NCI-H460 (cell line): ENCODE measurements at regions not wholly inside any gene's neighbourhood (a gene's known extent, or its start where the extent isn't known, plus 50 kb on each side); places are given as distances from the start of the nearest gene placed in this dataset.
"Not testable (repeated sequence)": the region's sequence is repeated elsewhere in the genome, so short reads cannot be mapped to it uniquely, and the experiment has no call there.

Source experiments
- DNase-seq: peaks from one replicate; pipeline ENCODE4 v3.0.0-alpha.2; 2016; ENCODE audit warnings: low read depth; ENCODE audit errors: extremely low read depth

DNA sequence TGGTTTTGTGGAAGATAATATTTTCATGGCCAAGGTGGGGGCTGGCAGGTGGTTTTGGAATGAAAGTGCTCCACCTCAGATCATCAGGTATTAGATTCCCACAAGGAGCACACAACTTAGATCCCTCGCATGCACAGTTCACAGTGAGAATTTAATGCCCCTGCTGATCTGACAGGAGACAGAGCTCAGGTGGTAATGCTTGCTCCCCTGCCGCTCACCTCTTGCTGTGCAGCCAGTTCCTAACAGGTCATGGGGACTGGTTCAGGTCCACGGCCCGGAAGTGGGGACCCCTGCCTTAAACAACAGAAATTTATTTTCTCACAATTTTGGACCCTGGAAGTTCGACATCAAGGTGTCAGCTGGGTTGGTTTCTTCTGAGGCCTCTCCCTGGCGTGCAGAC is 668.7 kb upstream of the ZNF608 start:
- DNase-seq, result no peak

DNA sequence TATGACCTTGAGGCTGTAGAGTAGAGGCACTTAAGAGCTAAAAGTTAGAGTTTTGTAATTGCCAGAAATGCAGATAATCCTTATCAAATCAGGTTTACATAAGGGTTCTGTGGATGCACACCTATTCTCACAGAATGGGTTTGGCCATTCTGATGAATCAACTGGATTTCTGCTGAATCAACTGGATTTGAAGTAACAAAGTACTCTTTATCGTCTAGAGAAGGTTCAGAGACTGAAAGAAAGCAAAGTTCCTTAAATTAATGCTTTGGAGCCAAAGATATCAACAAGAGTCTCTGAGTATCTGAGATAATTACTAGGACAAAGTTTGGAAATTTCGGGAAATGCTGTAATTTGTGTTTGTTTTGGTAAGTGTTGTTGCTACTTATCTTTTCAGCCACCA is 669.6 kb upstream of the ZNF608 start:
- DNase-seq, result no peak

DNA sequence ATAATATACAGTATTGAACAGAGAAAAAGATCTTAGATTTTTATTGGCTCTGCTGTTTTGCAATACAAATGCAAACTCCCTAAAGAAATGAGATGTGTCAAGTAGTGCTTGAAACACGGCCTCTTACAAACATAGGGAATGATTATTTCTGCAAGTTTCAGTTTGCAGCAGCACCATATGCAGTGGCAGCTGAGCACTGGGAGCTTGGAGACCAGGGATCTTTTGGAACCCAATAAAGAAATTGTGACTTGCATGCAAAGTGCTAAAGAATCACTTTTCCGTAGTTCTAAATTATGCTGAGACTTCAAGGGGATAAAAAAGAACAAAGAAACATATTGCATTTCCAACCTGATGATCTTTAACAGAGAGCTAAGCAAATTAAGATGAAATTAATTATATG is 674.6 kb upstream of the ZNF608 start:
- DNase-seq, result no peak

DNA sequence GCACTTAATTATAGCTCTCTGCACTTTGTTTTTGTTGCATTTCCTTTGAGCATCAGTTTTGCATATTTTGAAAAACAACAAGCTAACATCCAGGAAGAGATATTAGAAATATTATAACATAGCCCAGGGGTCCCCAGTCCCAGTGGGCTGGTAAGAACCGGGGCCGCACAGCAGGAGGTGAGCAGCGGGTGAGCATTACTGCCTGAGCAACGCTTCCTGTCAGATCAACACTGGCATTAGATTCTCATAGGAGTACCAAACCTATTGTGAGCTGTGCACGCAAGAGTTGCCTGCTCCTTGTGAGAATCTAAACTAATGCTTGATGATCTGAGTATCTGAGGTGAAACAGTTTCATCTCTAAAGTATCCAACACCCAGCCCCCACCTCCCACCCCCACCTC is 675.9 kb upstream of the ZNF608 start:
- no peak for DNase-seq

DNA sequence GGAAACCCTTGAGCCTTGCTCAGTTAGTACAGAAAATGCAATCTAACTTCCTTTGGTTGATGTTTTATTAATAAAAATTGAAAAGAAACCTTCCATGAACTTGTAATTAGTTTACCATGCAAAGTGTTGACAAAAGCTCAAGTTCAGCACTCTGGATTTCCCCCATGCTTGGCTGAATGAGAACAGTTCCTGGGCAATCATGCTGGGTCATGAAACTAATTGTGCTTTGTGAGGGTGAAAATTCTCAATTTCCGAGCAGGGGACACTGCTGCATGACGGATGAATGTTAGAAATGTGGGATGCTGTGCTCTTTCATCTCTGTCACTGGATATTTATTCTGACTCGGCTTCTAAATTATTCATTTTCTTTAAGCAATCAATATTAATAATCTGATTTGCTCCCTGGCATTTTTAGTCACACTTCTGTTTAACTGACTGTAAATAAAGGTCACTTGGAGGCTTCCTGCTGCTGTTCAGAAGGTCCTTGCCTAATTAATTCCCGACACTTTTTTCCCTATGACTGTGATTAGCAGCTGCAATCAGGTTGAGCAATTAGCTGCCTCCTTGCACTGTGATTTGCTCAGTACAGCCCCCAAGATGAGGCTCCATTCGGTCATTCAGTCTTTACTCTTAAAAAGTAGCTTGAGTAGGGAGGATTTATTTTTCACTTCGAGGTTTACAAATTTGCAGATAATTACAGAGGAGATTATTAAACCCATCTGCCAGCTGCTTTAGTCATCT is 678.1 kb upstream of the ZNF608 start:
- DNase-seq, result no peak

DNA sequence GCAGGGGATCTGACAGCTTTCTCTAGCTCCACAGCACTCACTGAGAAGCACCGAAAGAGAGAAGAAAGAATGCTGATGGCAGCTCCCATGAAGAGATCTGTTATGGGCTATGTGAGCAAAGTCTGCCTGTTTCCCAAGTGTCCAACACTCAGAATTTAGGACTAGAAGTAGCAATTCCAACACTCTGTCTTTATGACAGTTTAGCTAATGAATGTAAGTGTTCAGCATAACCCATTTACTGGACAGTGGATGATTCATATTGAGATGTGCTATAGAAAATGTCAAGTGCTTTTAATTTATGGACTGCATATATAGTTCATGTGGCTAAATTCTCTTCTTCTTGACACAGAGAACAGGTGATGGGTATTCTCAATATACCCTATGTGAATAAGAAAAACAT is 683.1 kb upstream of the ZNF608 start:
- DNase-seq, result no peak

DNA sequence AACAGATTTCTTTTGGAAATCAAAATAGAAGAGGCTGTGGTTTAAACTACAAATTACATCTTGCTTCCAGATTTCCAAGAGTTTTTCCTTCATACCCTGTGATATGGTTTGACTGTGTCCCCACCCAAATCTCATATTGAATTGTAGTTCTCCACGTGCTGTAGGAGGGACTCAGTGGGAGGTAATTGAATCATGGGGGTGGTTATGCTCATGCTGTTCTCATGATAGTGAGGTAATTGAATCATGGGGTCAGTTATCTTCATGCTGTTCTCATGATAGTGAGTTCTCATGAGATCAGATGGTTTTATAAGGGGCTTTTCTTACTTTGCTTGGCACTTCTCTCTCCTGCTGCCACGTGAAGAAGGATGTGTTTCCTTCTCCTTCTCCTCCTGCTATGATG is 687.0 kb upstream of the ZNF608 start:
- DNase-seq, result no peak

DNA sequence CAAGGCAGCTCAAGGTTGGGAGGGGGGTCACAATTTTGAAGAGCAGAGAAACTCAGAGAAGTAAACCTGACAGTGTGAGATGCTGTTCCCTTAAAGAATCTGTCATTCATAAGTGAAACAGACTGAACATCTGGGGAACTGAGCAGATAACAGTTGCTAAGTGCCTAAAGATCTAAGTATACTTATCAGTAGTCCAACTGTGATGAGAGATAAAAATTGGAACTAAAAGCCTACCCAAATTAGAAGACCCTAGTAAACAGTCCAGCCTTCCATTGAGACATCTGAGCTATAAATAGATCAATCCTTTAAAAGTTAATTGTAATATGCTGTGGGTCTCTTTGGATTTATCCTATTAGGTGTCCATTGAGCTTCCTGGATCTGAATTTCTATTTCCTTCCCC is 692.8 kb upstream of the ZNF608 start:
- no peak for DNase-seq

DNA sequence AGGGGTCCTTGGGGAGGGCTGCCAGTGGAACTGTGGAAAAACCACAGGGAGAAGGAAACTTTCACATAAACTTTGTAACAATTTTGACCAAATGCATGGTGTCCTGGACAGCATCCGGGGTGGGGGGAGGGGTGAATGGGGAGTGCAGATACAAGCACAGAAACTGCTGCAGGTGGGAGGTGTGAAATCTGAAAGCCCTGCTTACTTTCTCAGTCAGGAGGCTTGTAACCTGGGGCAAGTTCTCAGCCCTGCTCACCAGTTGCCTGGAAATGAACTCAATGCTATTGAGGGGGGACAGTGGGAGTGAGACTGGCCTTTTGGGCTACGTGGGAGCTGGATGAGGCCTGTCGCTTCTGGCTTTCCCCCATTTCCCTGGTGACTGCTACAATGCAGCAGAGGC is 694.5 kb upstream of the ZNF608 start:
- no peak for DNase-seq

DNA sequence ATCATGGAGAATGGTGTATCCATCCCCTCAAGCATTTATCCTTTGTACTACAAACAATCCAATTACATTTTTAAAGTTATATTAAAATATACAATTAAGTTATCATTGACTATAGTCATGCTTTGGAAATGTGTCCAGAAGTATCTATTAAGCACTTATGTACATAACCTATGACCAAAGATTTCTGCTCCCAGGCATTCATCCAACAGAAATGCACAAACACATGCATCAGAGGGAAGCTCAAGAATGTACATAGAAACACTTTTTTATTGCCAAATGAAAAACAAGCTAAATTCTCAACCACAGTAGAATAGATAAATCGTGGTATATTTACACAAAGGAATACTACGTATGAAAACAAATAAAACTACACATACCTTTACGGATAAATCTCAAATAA is 700.5 kb upstream of the ZNF608 start:
- no peak for DNase-seq

DNA sequence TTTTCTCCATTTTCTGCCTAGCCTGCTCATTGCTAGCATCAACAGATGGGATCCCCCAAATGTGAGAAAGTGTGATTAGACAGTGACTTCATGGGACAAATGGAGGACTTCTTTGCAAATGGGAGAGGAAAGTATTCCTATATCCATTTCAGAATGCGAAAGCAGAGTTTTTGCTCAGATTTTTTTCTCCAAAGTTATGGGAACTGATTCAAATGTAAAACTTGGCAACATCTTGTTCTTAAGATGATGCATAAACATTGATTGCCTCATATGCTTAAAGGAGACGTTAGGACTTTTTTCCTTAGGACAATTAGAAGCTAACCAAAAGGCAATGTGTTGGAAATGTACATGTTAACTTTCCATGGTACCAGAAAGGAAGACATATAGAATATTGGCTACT is 704.3 kb upstream of the ZNF608 start:
- no peak for DNase-seq

DNA sequence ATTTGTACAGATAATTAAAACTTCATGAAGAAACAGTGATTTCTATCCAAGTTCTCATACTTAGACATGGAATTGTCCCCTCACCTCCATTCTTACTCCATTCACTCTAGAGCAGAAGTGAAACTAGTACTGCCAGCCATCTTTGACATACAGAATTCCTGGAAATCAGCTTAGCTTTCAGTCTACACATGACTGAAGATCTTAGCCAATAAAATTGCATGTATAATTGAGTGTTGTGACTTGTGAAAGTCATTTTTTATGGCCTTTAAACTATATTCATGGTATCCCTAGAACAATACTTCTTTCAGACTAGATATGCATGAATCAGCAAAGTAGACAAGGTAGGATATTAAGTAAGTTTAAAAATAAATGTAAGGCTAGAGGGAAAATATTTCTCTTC is 705.2 kb upstream of the ZNF608 start:
- DNase-seq, result no peak

DNA sequence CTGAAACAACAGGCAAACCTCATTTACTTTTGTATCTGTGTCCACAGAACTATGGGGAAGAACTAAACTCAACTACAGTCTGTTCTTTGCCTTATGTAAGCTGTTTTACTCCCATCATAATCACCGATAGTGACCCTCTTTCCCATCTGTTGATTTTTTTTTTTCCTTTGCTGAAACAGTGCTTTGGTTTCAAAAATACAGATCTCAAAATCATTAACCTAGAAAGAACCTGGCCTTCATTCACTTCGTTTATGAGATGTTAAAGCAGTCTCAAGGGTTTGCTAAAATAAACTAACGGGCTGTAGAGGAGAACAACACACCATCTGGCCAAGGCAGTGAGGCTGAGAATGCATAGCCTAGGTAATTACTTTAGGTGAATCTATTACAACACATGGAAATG is 706.6 kb upstream of the ZNF608 start:
- DNase-seq, result no peak

DNA sequence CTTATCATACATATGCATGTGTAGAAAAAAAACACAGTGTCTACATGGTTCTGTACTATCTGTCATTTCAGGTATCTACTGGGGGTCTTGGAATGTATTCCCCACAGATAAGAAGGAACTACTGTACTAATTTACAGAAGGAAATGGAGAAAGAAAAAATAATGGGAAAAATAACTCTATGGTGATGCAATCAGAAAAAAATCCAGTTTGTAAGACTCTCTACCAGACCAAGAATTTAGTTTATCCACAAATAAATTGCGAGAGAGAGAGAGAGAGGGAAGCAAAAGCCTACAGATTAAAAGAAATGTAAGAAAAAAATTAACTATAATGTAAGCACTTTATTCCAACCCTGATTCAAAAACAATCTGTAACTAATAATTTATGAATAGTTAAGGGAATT is 708.6 kb upstream of the ZNF608 start:
- no peak for DNase-seq

DNA sequence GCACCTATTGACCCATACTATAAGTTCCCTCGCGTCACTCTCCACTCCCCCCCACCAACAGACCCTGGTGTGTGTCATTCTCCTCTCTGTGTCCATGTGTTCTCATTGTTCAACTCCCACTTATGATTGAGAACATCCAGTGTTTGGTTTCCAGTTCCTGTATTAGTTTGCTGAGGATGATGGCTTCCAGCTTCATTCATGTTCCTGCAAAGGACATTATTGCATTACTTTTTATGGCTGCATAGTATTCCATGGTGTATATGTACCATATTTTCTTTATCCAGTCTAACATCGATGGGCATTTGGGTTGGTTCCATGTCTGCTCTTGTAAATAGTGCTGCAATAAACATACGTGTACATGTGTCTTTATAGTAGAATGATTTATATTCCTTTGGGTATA is 709.6 kb upstream of the ZNF608 start:
- DNase-seq, result not testable (repeated sequence)

DNA sequence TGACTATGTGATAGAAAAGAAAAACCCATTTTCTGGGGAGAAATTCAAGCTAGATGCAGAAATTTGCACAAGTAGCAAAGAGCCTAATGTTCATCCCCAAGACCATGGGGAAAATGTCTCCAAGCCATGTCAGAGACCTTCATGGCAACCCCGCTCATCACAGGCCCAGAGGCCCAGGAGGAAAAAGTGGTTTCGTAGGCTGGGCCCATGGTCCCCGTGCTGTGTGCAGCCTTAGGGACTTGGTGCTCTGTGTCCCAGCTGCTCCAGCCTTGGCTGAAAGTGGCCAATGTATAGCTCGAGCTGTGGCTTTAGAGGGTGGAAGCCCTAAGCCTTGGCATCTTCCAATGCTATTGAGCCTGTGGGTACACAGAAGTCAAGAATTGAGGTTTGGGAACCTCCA is 711.2 kb upstream of the ZNF608 start:
- no peak for DNase-seq

DNA sequence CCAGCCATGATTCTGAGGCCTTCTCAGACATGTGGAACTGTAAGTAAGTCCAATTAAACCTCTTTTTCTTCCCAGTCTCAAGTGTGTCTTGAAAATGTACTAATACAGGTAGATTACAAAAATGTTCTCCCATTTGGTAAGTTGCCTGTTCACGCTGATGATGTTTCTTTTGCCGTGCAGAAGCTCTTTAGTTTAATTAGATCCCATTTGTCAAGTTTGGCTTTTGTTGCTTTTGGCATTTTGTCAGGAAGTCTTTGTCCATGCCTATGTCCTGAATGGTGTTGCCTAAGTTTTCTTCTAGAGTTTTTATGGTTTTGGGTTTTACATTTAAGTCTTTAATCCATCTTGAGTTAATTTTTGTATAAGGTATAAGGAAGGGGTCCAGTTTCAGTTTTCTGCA is 712.5 kb upstream of the ZNF608 start:
- not testable (repeated sequence) for DNase-seq

DNA sequence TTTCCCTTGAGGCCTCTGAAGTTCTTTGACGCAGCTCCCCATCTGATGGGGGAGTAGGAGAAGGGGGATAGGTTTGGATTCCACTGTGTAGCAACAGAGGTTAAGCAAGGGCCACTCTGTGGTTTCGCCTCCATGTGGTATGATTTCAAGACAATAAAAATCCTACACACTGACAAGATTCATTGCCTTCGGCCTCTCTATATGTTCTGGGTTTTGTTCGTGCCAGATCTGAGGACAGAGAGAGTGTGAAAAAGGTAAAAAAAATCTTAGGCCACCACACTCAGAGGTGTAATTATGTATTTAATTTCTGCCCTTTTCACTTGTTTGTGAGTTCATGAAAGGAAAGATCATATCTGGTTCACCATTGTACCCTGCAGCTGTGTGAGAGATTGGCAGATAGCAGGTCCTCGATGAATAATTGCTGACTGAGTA is 715.2 kb upstream of the ZNF608 start:
- no peak for DNase-seq

DNA sequence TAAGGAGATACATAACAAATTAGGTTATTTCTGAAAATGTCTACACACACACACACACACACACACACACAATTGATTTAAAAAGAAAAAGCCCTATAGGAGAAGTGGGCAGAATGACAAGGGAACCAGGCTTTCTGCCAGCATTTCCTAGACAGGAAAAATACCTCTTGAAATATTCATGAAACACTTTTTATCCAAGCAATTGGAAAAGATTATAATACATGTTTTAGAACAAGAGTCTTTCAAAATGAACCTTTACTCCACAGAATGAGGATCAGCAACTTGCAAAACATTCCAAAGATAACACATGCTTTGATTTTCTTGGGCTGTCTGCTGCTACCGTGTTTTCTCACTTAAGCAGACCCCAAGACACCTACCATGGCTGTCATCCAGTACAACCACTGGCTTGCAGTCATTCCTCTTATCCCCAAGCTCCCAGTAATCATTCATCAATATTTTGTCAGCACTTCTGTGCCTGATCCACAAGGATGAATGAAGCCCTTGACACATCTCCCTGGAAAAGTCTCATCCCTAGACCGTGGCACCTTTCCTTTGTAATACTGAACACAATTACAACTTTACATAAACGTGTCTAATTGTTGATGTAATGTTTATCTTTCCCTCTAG is 717.1 kb upstream of the ZNF608 start:
- DNase-seq, result no peak

DNA sequence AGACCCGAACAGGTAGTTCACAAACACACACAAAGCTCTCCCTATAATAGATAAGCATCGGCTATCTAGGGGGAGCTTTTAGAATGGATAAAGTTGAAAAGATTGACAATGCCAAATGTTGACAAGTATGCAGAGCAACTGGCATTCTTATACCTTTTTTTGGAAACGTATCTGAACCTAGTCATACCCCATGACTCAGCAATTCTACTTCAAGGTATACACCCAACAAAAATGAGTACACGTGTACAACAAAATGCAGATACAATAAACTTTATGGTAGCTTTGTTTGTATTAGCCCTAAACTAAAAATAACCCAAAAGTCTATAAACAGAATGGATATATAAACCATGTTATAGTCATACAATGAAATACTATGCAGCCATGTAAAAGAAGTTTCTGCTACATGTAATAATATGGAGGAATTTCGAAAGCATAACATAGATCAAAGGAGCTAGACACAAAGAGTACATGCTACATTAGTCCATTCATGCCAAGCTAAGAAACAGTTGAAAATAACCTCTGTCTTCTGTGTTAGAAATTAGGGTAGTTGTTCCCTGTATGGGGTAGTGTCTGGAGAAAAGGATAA is 718.5 kb upstream of the ZNF608 start:
- DNase-seq, result no peak

DNA sequence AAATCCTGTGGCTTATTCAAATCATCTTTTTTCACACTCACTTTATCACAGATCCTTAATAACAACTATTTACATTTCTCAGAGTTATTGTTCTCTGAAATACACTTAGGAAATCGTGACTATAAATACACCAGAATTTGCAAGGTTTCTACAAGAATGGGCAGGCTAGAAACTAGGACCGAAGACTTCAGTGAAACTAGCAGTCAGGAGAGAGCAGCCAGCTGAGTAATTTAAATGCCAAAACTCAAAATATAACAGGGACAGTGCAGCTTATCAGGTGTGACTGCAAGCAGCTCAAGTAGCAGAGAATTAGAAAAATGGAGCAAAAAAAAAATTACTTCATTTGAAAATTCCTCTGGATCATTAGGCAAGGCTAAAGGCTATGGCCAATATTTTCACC is 719.3 kb upstream of the ZNF608 start:
- no peak for DNase-seq

DNA sequence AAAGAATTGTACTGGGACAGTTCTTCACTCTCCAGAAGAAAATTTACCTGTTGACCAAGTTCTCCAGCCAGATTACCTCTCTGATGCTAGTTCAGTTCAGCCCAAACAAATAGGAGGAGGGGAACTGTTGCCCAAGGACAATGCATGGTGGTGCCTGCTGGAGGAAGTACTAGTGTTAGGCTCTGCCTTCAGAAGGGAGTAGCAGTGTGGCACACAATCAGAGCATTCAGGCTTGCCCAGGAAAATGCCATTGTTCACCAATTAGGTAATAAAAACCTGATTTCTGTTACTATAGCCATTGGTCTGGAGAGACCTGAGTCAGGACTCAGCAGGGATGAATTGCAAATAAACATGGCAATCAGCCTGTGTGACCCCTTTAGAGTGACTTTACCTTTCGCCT is 720.8 kb upstream of the ZNF608 start:
- no peak for DNase-seq
